Nephron (organoid): ENCODE measurements at regions not wholly inside any gene's neighbourhood (a gene's known extent, or its start where the extent isn't known, plus 50 kb on each side); places are given as distances from the start of the nearest gene placed in this dataset.

Experiments used
- H3K27ac Mint-ChIP-seq, 3 experiments: 2 replicates each; pipeline ENCODE4 v1.8.0; 2020; ENCODE audit warnings: mixed read lengths in 3 of 3, mild to moderate bottlenecking in 2 of 3, moderate library complexity in 1 of 3
- H3K27me3 Mint-ChIP-seq: 2 replicates; pipeline ENCODE4 v1.8.0; 2021; ENCODE audit warnings: low read depth, mild to moderate bottlenecking, moderate library complexity, mixed read lengths
- H3K36me3 Mint-ChIP-seq: 2 replicates; pipeline ENCODE4 v1.8.0; 2020; ENCODE audit warnings: low read depth, mixed read lengths
- H3K4me1 Mint-ChIP-seq: 2 replicates; pipeline ENCODE4 v1.8.0; 2020; ENCODE audit warnings: mixed read lengths
- H3K4me3 Mint-ChIP-seq, 3 experiments: 2 replicates each; pipeline ENCODE4 v1.8.0; 2020; ENCODE audit warnings: mild to moderate bottlenecking in 3 of 3, mixed read lengths in 3 of 3, moderate library complexity in 2 of 3
- H3K9me3 Mint-ChIP-seq: 2 replicates; pipeline ENCODE4 v1.8.0; 2020; ENCODE audit warnings: mixed read lengths
- CTCF ChIP-seq, 3 experiments: fragments of 200-600 bp; sonication (generic); IDR thresholded peaks; one replicate each; pipeline ENCODE4 v1.5.0; 2021; ENCODE audit warnings: antibody characterized with exemption in 3 of 3; ENCODE audit not compliant: unreplicated experiment in 3 of 3

DNA sequence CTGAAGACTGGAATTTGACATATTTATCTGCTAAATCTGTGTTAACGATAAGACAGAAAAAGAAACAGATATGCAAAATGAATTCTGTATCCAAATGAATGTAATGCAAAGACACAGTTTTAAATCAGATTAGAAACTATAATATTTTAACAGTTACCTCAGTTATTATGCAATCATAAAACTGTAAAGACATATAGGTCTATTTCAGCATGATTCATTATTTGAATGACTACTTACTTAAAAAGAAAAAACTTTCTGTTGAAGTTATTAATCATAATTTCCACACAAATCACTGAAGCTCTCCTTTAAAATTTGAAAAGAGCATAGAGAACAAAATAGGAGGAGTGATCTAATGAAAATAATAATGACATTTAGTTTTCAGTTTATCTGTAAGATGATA is 742.6 kb downstream of the FSCB start:
- TF ChIP-seq CTCF (IDR thresholded peaks at IDR 0.05; ENCODE audit: unreplicated experiment in 3 of 3) = no peak
- no peak overlapping the region for H3K27ac Mint-ChIP-seq
- no peaks in the 10 kb centered on the region for H3K36me3 Mint-ChIP-seq
- no peaks in the 10 kb centered on the region for H3K4me1 Mint-ChIP-seq
- no peaks in the 10 kb centered on the region for H3K27me3 Mint-ChIP-seq
- H3K9me3 Mint-ChIP-seq = no peaks in the 10 kb centered on the region
- H3K4me3 Mint-ChIP-seq = no peak overlapping the region

DNA sequence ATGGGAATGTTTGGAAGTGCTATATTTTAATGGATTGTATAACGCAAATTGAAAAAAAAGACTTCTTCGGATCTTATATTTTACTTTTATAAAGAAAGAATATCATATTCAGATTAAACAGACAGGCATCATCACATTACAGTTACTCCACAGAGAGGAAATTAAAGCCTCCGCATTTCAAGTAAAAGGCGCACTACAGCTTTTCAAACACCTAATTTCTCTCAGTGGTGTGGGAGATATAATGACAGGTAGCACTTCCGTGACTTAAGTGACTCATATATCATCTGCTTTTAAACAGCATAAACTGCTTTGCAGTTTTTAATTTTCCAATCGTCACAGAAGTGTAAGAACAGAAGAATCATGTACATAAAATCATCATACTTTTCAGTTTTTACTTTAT is 751.4 kb downstream of the FSCB start:
- Mint-ChIP-seq H3K27me3 (no peaks in the 10 kb centered on the region), H3K4me1 (no peaks in the 10 kb centered on the region), H3K36me3 (no peaks in the 10 kb centered on the region), H3K27ac (no peak overlapping the region), H3K9me3 (no peaks in the 10 kb centered on the region), H3K4me3 (no peak overlapping the region)
- no peak for TF ChIP-seq CTCF (IDR thresholded peaks at IDR 0.05; ENCODE audit: unreplicated experiment in 3 of 3)

GRCh38 chr14:43754838-43755237 is 752.2 kb downstream of the FSCB start:
- Mint-ChIP-seq H3K9me3 (no peaks in the 10 kb centered on the region), H3K4me1 (no peaks in the 10 kb centered on the region), H3K4me3 (no peak overlapping the region), H3K27ac (no peak overlapping the region), H3K27me3 (no peaks in the 10 kb centered on the region), H3K36me3 (no peaks in the 10 kb centered on the region)
- no peak for TF ChIP-seq CTCF (IDR thresholded peaks at IDR 0.05; ENCODE audit: unreplicated experiment in 3 of 3)

- Mint-ChIP-seq H3K27me3 (no peaks in the 10 kb centered on the region), H3K27ac (no peak overlapping the region), H3K4me1 (no peaks in the 10 kb centered on the region), H3K9me3 (no peaks in the 10 kb centered on the region), H3K4me3 (no peak overlapping the region), H3K36me3 (no peaks in the 10 kb centered on the region)
- TF ChIP-seq CTCF (IDR thresholded peaks at IDR 0.05; ENCODE audit: unreplicated experiment in 3 of 3) = no peak
Observed at GRCh38 chr14:43745746-43746145, 761.3 kb downstream of the FSCB start.

- TF ChIP-seq CTCF (IDR thresholded peaks at IDR 0.05; ENCODE audit: unreplicated experiment in 3 of 3) = no peak
- no peak overlapping the region for H3K27ac Mint-ChIP-seq
- H3K27me3 Mint-ChIP-seq = no peaks in the 10 kb centered on the region
- no peaks in the 10 kb centered on the region for H3K4me1 Mint-ChIP-seq
- no peaks in the 10 kb centered on the region for H3K36me3 Mint-ChIP-seq
- no peak overlapping the region for H3K4me3 Mint-ChIP-seq
- no peaks in the 10 kb centered on the region for H3K9me3 Mint-ChIP-seq
Observed at GRCh38 chr14:43735932-43736331, 771.2 kb downstream of the FSCB start.

DNA sequence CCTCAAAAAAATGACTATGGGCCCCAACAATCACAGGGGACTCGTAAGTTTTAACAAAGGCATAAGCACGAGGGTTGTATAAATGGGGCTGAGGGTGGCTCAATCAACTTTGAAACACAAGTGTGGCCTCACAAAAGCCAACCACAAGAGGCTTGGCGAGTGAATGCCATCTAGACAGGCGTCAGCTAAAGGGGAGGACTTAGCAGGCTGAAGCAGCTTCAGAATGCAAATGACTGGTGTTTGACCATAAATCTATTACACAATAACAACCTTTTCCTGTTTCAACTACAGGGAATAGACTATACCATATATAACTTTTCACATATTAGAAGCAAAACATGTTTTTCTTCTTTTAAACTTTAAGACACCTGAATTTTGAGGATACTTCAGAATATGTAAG is 777.9 kb downstream of the FSCB start:
- TF ChIP-seq CTCF (IDR thresholded peaks at IDR 0.05; ENCODE audit: unreplicated experiment in 3 of 3) = no peak
- Mint-ChIP-seq H3K36me3 (no peaks in the 10 kb centered on the region), H3K4me1 (no peaks in the 10 kb centered on the region), H3K9me3 (no peaks in the 10 kb centered on the region), H3K27me3 (no peaks in the 10 kb centered on the region), H3K27ac (peak overlapping the region in 1 of 3 experiments; percentile 72), H3K4me3 (no peak overlapping the region)
